ENCODE measurements at regions not wholly inside any gene's neighbourhood (a gene's known extent, or its start where the extent isn't known, plus 50 kb on each side); places are given as distances from the start of the nearest gene placed in this dataset.

DNA sequence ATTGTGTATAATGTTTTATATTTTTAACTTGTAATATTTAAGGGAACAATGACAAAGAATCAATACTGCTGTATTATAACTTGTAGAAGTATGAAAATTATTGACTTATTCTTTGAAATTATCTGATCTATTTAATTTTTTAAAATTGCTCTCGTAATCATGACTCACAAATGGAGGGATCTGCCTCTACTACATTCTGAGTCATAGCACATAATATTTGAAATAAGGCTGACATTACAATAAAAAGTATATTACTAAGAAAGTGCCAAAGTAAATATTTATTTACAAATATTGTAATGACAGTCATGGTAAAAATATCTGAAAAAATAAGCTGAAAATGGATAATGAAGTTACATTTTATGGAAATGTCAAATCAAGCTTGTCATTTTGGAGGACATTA lies 1144.6 kb upstream of the CDH2 start:
- Histone ChIP-seq H3K4me2 (ENCODE audit: low read depth, low read length) (no peak overlapping the region), H3K4me3 (replicated peaks in 1 of 3; ENCODE audit: insufficient read depth in 1 of 3, low read depth in 2 of 3, low read length in 3 of 3) (no peak overlapping the region), H3K9me3 (ENCODE audit: low read length) (no peaks in the 10 kb centered on the region), H3K27me3 (ENCODE audit: control insufficient read depth in 1 of 2, insufficient read depth in 2 of 2, low read length in 2 of 2) (no peaks in the 10 kb centered on the region; a peak in 1 of 5 replicates), H3K4me1 (ENCODE audit: insufficient read depth, low read length) (no peaks in the 10 kb centered on the region), H3K79me2 (ENCODE audit: insufficient read depth, low read length) (no peaks in the 10 kb centered on the region), H3K9ac (ENCODE audit: insufficient read depth, low read depth, low read length) (no peak overlapping the region), H3K36me3 (replicated peaks in 1 of 2; ENCODE audit: control insufficient read depth in 1 of 2, insufficient read depth in 2 of 2, low read length in 2 of 2) (no peaks in the 10 kb centered on the region), H3K27ac (ENCODE audit: extremely low read length, insufficient read depth, low read length) (no peak overlapping the region), H4K20me1 (ENCODE audit: insufficient read depth, low read length) (no peaks in the 10 kb centered on the region), H2AFZ (ENCODE audit: low read length) (no peak overlapping the region)
- in situ Hi-C loops (cut with HindIII; ENCODE audit: extremely low pct_ligation_motif_present, low pct_unique_long_range_greater_than_20kb): no loop called here
- intact Hi-C loops (cut with micrococcal nuclease; ENCODE audit: unreplicated experiment): no loop called here
- DNase-seq (ENCODE audit: low spot score): no peak
- ChIA-PET POLR2A (no interaction called here), CTCF (ENCODE audit: low intra/inter-chr PET ratio, low total read pairs) (no interaction called here)
- 0% methylated on average over 1 of the region's 1 CpG for WGBS (ENCODE audit: low lambda C conversion rate)
- TF ChIP-seq ZNF205 (CRISPR knock-in tag; IDR thresholded peaks at IDR 0.05) (no peak), ARID4A (CRISPR knock-in tag; IDR thresholded peaks at IDR 0.05; ENCODE audit: borderline replicate concordance) (no peak), HOXA9 (CRISPR knock-in tag; IDR thresholded peaks at IDR 0.05; ENCODE audit: borderline replicate concordance) (no peak), ZFP36L2 (CRISPR knock-in tag; IDR thresholded peaks at IDR 0.05) (no peak), HMG20A (CRISPR knock-in tag; IDR thresholded peaks at IDR 0.05; ENCODE audit: borderline replicate concordance) (no peak), ATF1 (CRISPR knock-in tag; IDR thresholded peaks at IDR 0.05) (no peak), MBNL3 (CRISPR knock-in tag; conservative IDR thresholded peaks at IDR 0.05) (no peak), MTA1 (CRISPR knock-in tag; IDR thresholded peaks at IDR 0.05; ENCODE audit: borderline replicate concordance) (no peak), ZFP36 (IDR thresholded peaks at IDR 0.05; ENCODE audit: borderline replicate concordance, low read depth, low read length, partially characterized antibody) (no peak), TCF12 (IDR thresholded peaks at IDR 0.05) (no peak), TCF12 (CRISPR knock-in tag; IDR thresholded peaks at IDR 0.05) (no peak), TRIM24 (CRISPR knock-in tag; IDR thresholded peaks at IDR 0.05) (no peak), ZNF777 (CRISPR knock-in tag; IDR thresholded peaks at IDR 0.05) (no peak), SMYD3 (CRISPR knock-in tag; IDR thresholded peaks at IDR 0.05) (no peak), ZNF543 (CRISPR knock-in tag; IDR thresholded peaks at IDR 0.05) (no peak)
- TF ChIP-seq, protein P1, sequence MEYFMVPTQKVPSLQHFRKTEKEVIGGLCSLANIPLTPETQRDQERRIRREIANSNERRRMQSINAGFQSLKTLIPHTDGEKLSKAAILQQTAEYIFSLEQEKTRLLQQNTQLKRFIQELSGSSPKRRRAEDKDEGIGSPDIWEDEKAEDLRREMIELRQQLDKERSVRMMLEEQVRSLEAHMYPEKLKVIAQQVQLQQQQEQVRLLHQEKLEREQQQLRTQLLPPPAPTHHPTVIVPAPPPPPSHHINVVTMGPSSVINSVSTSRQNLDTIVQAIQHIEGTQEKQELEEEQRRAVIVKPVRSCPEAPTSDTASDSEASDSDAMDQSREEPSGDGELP (IDR thresholded peaks at IDR 0.05; ENCODE audit: borderline replicate concordance, low read depth): no peak
- TF ChIP-seq, protein P2, sequence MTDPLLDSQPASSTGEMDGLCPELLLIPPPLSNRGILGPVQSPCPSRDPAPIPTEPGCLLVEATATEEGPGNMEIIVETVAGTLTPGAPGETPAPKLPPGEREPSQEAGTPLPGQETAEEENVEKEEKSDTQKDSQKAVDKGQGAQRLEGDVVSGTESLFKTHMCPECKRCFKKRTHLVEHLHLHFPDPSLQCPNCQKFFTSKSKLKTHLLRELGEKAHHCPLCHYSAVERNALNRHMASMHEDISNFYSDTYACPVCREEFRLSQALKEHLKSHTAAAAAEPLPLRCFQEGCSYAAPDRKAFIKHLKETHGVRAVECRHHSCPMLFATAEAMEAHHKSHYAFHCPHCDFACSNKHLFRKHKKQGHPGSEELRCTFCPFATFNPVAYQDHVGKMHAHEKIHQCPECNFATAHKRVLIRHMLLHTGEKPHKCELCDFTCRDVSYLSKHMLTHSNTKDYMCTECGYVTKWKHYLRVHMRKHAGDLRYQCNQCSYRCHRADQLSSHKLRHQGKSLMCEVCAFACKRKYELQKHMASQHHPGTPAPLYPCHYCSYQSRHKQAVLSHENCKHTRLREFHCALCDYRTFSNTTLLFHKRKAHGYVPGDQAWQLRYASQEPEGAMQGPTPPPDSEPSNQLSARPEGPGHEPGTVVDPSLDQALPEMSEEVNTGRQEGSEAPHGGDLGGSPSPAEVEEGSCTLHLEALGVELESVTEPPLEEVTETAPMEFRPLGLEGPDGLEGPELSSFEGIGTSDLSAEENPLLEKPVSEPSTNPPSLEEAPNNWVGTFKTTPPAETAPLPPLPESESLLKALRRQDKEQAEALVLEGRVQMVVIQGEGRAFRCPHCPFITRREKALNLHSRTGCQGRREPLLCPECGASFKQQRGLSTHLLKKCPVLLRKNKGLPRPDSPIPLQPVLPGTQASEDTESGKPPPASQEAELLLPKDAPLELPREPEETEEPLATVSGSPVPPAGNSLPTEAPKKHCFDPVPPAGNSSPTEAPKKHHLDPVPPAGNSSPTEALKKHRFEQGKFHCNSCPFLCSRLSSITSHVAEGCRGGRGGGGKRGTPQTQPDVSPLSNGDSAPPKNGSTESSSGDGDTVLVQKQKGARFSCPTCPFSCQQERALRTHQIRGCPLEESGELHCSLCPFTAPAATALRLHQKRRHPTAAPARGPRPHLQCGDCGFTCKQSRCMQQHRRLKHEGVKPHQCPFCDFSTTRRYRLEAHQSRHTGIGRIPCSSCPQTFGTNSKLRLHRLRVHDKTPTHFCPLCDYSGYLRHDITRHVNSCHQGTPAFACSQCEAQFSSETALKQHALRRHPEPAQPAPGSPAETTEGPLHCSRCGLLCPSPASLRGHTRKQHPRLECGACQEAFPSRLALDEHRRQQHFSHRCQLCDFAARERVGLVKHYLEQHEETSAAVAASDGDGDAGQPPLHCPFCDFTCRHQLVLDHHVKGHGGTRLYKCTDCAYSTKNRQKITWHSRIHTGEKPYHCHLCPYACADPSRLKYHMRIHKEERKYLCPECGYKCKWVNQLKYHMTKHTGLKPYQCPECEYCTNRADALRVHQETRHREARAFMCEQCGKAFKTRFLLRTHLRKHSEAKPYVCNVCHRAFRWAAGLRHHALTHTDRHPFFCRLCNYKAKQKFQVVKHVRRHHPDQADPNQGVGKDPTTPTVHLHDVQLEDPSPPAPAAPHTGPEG (CRISPR knock-in tag; IDR thresholded peaks at IDR 0.05): no peak
- no peak for ATAC-seq
- no peak for FAIRE-seq
- BruUV-seq (replicated peaks): no TSS peak
